ENCODE measurements at regions not wholly inside any gene's neighbourhood (a gene's known extent, or its start where the extent isn't known, plus 50 kb on each side); places are given as distances from the start of the nearest gene placed in this dataset.
"Not testable (repeated sequence)": the region's sequence is repeated elsewhere in the genome, so short reads cannot be mapped to it uniquely, and the experiment has no call there.

DNA sequence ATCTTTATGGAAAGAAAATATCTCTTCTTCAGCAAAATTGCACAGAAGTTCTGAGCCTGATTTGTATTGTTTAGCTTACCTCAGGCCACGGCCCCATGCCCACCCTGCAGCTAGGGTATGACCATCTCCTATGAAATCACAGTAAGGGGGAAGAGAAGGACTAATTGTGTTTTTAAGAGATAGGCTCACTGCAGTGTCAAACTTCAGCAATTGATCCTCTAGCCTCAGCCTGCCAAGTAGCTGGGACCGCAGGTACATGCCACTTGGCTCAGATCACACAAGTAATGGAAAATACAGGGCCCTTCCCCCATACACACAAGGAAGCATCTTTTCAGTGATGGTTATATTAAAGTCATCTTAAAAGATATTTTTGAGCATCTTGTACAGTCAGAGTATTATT lies 60.0 kb downstream of the DMAC1 start:
- TF ChIP-seq, protein P1, sequence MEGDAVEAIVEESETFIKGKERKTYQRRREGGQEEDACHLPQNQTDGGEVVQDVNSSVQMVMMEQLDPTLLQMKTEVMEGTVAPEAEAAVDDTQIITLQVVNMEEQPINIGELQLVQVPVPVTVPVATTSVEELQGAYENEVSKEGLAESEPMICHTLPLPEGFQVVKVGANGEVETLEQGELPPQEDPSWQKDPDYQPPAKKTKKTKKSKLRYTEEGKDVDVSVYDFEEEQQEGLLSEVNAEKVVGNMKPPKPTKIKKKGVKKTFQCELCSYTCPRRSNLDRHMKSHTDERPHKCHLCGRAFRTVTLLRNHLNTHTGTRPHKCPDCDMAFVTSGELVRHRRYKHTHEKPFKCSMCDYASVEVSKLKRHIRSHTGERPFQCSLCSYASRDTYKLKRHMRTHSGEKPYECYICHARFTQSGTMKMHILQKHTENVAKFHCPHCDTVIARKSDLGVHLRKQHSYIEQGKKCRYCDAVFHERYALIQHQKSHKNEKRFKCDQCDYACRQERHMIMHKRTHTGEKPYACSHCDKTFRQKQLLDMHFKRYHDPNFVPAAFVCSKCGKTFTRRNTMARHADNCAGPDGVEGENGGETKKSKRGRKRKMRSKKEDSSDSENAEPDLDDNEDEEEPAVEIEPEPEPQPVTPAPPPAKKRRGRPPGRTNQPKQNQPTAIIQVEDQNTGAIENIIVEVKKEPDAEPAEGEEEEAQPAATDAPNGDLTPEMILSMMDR (IDR thresholded peaks at IDR 0.05; ENCODE audit: low read depth, low read length, missing control alignments): no peak
- no peak overlapping the region for H3K4me3 ChIP-seq (ENCODE audit: low read depth, low read length)
- no peak for DNase-seq (ENCODE audit: low read depth)

DNA sequence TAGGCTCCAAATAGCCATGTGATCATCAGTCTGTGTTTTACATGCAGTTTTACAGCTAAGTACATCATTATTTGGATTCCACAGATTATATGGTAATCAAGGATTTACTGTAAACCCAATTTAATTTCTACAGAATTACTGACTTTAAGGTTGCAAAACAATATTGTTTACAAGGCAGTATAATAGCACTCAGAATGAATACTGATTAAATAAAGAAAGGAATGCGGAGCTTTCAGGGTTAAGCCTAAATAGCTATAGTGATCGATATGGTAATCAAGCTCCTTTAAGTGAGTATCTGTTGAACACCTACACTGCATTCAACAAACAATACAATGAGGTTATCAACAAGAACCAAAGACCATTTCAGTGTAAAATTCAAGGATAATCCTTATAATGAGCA lies 64.3 kb downstream of the DMAC1 start:
- H3K4me3 ChIP-seq (ENCODE audit: low read depth, low read length): no peak overlapping the region
- TF ChIP-seq, protein P1 (IDR thresholded peaks at IDR 0.05; ENCODE audit: low read depth, low read length, missing control alignments): no peak

DNA sequence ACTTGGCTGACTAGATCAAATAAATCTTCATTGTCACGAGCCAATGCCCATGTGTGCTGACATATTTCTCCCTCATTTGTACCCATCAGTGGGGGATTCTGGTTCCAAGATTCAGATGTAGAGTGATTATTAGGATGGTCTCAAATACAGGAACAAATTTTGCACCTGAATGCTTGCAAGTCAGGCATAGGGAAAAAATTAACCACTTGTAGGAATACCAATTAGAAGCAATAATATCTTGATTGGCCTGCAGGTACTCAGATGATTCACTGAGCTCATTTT lies 69.5 kb downstream of the DMAC1 start:
- TF ChIP-seq, protein P1 (IDR thresholded peaks at IDR 0.05; ENCODE audit: low read depth, low read length, missing control alignments): no peak
- DNase-seq (ENCODE audit: low read depth): no peak
- no peak overlapping the region for H3K4me3 ChIP-seq (ENCODE audit: low read depth, low read length)

More for the DNA sequence above, 64.3 kb downstream of the DMAC1 start:
- DNase-seq (ENCODE audit: low read depth): no peak

DNA sequence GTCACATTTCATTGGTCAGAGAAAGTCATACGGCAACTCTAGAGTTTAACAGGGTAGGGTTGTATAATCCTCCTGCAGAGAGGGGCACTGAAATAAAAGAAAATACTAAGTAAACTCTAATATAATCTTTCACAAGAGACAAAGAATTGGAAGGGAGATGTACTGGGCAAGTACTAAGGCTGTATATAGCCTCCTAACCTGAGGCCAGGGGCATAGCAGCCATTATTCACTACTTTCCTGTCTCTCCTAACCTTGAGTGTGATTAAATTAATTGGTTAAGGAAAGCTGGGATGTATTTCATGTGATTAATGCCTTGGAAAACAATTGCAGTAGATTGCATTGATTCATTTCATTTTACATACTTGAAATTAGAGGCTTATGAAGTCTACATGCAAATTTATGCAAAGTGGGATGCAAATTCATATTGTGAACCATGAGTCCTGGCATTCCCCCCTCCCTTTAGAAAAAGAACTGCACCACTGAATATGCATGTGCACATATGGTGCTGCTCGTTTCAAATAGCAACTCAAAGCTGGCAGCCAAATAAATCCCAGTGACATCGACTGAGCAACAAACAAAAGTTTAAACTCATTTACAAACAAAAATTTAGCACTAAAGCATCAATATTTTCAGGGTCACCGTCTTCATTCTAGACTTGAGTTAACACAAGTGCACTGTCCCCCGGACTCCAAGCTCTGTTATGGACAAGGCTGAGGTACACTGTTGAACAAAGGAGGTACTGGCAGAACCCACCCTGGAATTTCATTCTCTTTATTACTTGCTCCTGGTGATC lies 70.0 kb downstream of the DMAC1 start:
- H3K4me3 ChIP-seq (ENCODE audit: low read depth, low read length): no peak overlapping the region
- no peak for DNase-seq (ENCODE audit: low read depth)
- TF ChIP-seq, protein P1 (IDR thresholded peaks at IDR 0.05; ENCODE audit: low read depth, low read length, missing control alignments): no peak

DNA sequence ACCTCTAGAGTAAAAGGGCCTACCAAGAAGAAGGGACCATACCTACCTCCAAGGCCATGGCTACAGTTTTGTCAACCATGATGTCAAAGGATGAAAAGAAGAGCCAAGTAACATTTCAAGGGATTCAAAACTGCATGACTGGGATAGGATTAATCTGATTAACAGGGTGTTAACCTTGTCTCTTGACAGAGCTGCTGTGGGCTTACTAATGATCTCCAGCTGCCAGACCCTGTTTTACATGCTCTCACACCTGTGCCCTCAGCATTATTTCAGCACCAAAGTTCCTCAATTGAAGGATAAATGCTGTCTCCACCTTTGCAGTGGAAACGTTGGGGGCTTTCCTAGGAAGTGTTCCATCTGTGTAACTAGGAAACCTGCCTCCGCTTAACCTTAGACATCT lies 78.3 kb downstream of the DMAC1 start:
- TF ChIP-seq, protein P1 (IDR thresholded peaks at IDR 0.05; ENCODE audit: low read depth, low read length, missing control alignments): no peak
- no peak overlapping the region for H3K4me3 ChIP-seq (ENCODE audit: low read depth, low read length)
- DNase-seq (ENCODE audit: low read depth): no peak

DNA sequence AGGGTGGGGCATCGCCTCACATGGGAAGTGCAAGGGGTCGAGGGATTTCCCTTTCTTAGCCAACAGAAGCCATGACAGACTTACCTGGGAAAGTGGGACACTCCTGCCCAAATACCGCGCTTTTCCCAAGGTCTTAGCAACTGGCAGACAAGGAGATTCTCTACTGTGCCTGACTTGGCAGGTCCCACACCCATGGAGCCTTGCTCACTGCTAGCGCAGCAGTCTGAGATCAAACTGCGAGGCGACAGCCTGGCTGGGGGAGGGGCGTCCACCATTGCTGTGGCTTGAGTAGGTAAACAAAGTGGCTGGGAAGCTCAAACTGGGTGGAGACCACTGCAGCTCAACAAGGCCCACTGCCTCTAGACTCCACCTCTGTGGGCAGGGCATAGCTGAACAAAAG lies 86.5 kb downstream of the DMAC1 start:
- not testable (repeated sequence) for DNase-seq (ENCODE audit: low read depth)

DNA sequence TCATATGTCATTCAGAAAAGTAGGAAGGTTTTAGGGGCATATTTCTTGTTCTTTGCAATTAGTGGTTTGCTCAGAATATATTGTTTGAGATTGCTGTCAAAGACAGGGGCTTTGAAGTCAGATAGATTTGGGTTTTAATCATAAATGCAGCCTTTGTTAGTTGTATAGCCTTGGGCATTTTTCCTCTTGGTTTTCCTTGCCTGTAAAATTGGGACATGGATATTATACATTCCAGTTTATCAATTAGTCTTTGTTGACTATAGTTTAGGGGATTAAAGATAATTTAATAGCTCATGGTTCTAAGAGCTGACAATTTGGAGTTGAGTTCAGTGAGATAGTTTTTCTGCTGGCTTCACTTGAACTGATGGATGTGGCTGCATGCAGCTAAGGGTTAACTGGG lies 88.9 kb downstream of the DMAC1 start:
- H3K4me3 ChIP-seq (ENCODE audit: low read depth, low read length): no peak overlapping the region
- TF ChIP-seq, protein P1 (IDR thresholded peaks at IDR 0.05; ENCODE audit: low read depth, low read length, missing control alignments): no peak
- DNase-seq (ENCODE audit: low read depth): no peak

More for the DNA sequence above, 86.5 kb downstream of the DMAC1 start:
- H3K4me3 ChIP-seq (ENCODE audit: low read depth, low read length): not testable (repeated sequence)

All from GM12864 (cell line).